Erythroblast (primary cell): ENCODE measurements at regions not wholly inside any gene's neighbourhood (a gene's known extent, or its start where the extent isn't known, plus 50 kb on each side); places are given as distances from the start of the nearest gene placed in this dataset.

Experiments used
- GATA1 ChIP-seq: IDR thresholded peaks from 2 replicates; pipeline ENCODE4 v1.6.1; 2011; ENCODE audit warnings: low read depth, mild to moderate bottlenecking, control low read depth, low read length, moderate library complexity
- POLR2A ChIP-seq: IDR thresholded peaks from 2 replicates; pipeline ENCODE4 v1.6.1; 2011; ENCODE audit warnings: mild to moderate bottlenecking, low read length

GRCh38 chr18:67432806-67433205, 83.7 kb downstream of the DSEL start:
- TF ChIP-seq POLR2A (no peak), GATA1 (no peak)
